ENCODE measurements at regions not wholly inside any gene's neighbourhood (a gene's known extent, or its start where the extent isn't known, plus 50 kb on each side); places are given as distances from the start of the nearest gene placed in this dataset.

GRCh38 chr3:109818081-109818480 is 480.7 kb upstream of the DPPA4 start (continued):
- no peak for TF ChIP-seq PRDM15 (CRISPR knock-in tag; IDR thresholded peaks at IDR 0.05)

DNA sequence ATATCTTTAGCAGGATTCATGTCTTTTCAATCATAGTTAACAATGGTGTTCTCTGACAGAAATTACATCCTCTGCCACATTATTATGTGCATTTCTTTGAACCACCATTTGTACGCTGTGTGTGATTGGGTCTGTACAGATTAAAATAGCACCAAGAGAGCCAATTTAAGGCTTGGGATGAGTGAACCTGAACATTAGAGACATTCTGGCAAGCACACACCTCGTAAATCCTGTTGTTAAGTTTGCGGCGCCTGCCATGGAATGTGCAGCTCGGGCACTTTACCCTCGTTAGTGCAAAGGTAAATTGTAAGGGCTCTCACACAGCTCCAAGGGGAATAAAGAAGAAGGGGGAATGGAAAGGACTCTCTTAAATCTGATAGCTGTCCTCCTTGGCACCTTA is 482.4 kb upstream of the DPPA4 start:
- Histone ChIP-seq H3K9me3 (replicated peaks; ENCODE audit: control insufficient read depth, insufficient read depth, low read length) (no peaks in the 10 kb centered on the region), H3K36me3 (ENCODE audit: control insufficient read depth in 2 of 2, insufficient read depth in 2 of 2, low read length in 1 of 2) (no peaks in the 10 kb centered on the region), H3K4me2 (ENCODE audit: control insufficient read depth, insufficient read depth) (no peak overlapping the region), H3K9ac (ENCODE audit: control insufficient read depth, insufficient read depth, low read length) (no peak overlapping the region), H3K27ac (ENCODE audit: control insufficient read depth, insufficient read depth) (no peak overlapping the region), H3K27me3 (replicated peaks in 1 of 2; ENCODE audit: control insufficient read depth in 2 of 2, insufficient read depth in 2 of 2, low read length in 1 of 2) (no peaks in the 10 kb centered on the region), H3K79me2 (ENCODE audit: control insufficient read depth, insufficient read depth, low read length) (no peaks in the 10 kb centered on the region), H2AFZ (ENCODE audit: control insufficient read depth, low read depth, low read length) (no peak overlapping the region), H4K20me1 (ENCODE audit: control insufficient read depth, insufficient read depth) (no peaks in the 10 kb centered on the region), H3K4me1 (ENCODE audit: control insufficient read depth, insufficient read depth, low read length) (no peaks in the 10 kb centered on the region), H3K4me3 (no peak overlapping the region)
- DNase-seq (ENCODE audit: low read depth, low spot score), result no peak
- WGBS (ENCODE audit: insufficient coverage, insufficient replicate concordance, low lambda C conversion rate, missing lambda C conversion rate), result 68% methylated on average over 6 of the region's 6 CpGs
- no peak for FAIRE-seq
- in situ Hi-C loops (cut with MboI) (no loop called here), intact Hi-C loops (cut with micrococcal nuclease; ENCODE audit: unreplicated experiment) (no loop called here)
- BruUV-seq (replicated peaks), result no TSS peak
- ATAC-seq, result no peak
- CTCF ChIA-PET, result no interaction called here
- SMC1A ChIA-PET (ENCODE audit: uncharacterized antibody, unreplicated experiment), result no interaction called here
- POLR2A ChIA-PET, result no interaction called here
- RAD21 ChIA-PET (ENCODE audit: unreplicated experiment), result no interaction called here
- TF ChIP-seq SMC3 (IDR thresholded peaks at IDR 0.05; ENCODE audit: borderline replicate concordance, low read length), result no peak
- TF ChIP-seq WRNIP1 (IDR thresholded peaks at IDR 0.05; ENCODE audit: borderline replicate concordance, low read depth, low read length), result no peak
- no peak for TF ChIP-seq CHD4 (IDR thresholded peaks at IDR 0.05)
- TF ChIP-seq ZNF384 (IDR thresholded peaks at IDR 0.05; ENCODE audit: borderline replicate concordance, low read depth, low read length), result no peak
- no peak for TF ChIP-seq MEF2A (IDR thresholded peaks at IDR 0.05; ENCODE audit: insufficient read depth, low read depth, low read length)
- TF ChIP-seq ZNF207 (IDR thresholded peaks at IDR 0.05; ENCODE audit: borderline replicate concordance), result no peak
- TF ChIP-seq, protein P1, sequence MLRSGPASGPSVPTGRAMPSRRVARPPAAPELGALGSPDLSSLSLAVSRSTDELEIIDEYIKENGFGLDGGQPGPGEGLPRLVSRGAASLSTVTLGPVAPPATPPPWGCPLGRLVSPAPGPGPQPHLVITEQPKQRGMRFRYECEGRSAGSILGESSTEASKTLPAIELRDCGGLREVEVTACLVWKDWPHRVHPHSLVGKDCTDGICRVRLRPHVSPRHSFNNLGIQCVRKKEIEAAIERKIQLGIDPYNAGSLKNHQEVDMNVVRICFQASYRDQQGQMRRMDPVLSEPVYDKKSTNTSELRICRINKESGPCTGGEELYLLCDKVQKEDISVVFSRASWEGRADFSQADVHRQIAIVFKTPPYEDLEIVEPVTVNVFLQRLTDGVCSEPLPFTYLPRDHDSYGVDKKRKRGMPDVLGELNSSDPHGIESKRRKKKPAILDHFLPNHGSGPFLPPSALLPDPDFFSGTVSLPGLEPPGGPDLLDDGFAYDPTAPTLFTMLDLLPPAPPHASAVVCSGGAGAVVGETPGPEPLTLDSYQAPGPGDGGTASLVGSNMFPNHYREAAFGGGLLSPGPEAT (IDR thresholded peaks at IDR 0.05; ENCODE audit: low read depth), result no peak
- TF ChIP-seq CHD1 (IDR thresholded peaks at IDR 0.05; ENCODE audit: low read depth, low read length), result no peak
- no peak for TF ChIP-seq LARP7 (IDR thresholded peaks at IDR 0.05)
- no peak for TF ChIP-seq NKRF (conservative IDR thresholded peaks at IDR 0.05)
- no peak for TF ChIP-seq E2F8 (IDR thresholded peaks at IDR 0.05; ENCODE audit: low read depth, partially characterized antibody)
- no peak for TF ChIP-seq SMAD1 (IDR thresholded peaks at IDR 0.05; ENCODE audit: low read depth, partially characterized antibody)
- no peak for TF ChIP-seq CEBPB (IDR thresholded peaks at IDR 0.05; ENCODE audit: borderline replicate concordance in 1 of 2, low read depth in 2 of 2, low read length in 2 of 2)

Measured in GM12878 (cell line).